ENCODE measurements at regions not wholly inside any gene's neighbourhood (a gene's known extent, or its start where the extent isn't known, plus 50 kb on each side); places are given as distances from the start of the nearest gene placed in this dataset.

GRCh38 chr4:179313823-179314222 is 1871.6 kb upstream of the AGA start:
- H3K4me2 ChIP-seq (ENCODE audit: low read length, poor library complexity, severe bottlenecking), result no peak overlapping the region
- no peak overlapping the region for H3K9ac ChIP-seq (ENCODE audit: low read length)
- H3K23ac ChIP-seq (ENCODE audit: low read length in 2 of 2), result no peak overlapping the region
- H4K8ac ChIP-seq (ENCODE audit: low read length), result no peak overlapping the region
- no peak overlapping the region for H2BK12ac ChIP-seq (ENCODE audit: low read length in 2 of 2)
- no peaks in the 10 kb centered on the region for H3K79me1 ChIP-seq (replicated peaks; ENCODE audit: low read length, poor library complexity, severe bottlenecking)
- no peaks in the 10 kb centered on the region for H3K4me1 ChIP-seq (ENCODE audit: control insufficient read depth, insufficient read depth, low read depth, low read length)
- H3K18ac ChIP-seq (ENCODE audit: low read depth in 1 of 2, low read length in 2 of 2), result no peak overlapping the region
- no peak overlapping the region for H4K91ac ChIP-seq (ENCODE audit: low read length)
- H3K27ac ChIP-seq (ENCODE audit: low read length, poor library complexity, severe bottlenecking), result no peak overlapping the region
- H3K4ac ChIP-seq (ENCODE audit: low read depth in 1 of 2, low read length in 2 of 2), result no peak overlapping the region
- no peak overlapping the region for H2BK15ac ChIP-seq (ENCODE audit: low read depth, poor library complexity, severe bottlenecking)
- WGBS, result no CpG with 5 or more reads among the region's 1 CpG
- no peak for DNase-seq
- no peak overlapping the region for H2BK5ac ChIP-seq (ENCODE audit: low read depth, low read length, poor library complexity, severe bottlenecking)
- no peak overlapping the region for H2AK5ac ChIP-seq (ENCODE audit: low read length, severe bottlenecking)
- no peaks in the 10 kb centered on the region for H3K27me3 ChIP-seq (ENCODE audit: control insufficient read depth in 1 of 2, insufficient read depth in 1 of 2, low read length in 2 of 2)
- H3K9me3 ChIP-seq (ENCODE audit: control insufficient read depth, low read length), result peaks cover 34% of the 10 kb centered on the region
- no peak overlapping the region for H2AFZ ChIP-seq (ENCODE audit: low read depth, low read length)
- H3K4me3 ChIP-seq (ENCODE audit: insufficient read depth in 1 of 2, low read depth in 1 of 2, low read length in 2 of 2), result no peak overlapping the region
- H3K36me3 ChIP-seq (ENCODE audit: control insufficient read depth in 1 of 2, insufficient read depth in 2 of 2, low read depth in 1 of 2, low read length in 2 of 2), result no peaks in the 10 kb centered on the region
- H2BK120ac ChIP-seq (ENCODE audit: low read depth, low read length), result no peak overlapping the region
- H3K14ac ChIP-seq (ENCODE audit: low read length in 2 of 2), result no peak overlapping the region

GRCh38 chr4:179325181-179325580 is 1882.9 kb upstream of the AGA start:
- Histone ChIP-seq H2AFZ (ENCODE audit: low read depth, low read length) (no peak overlapping the region), H3K14ac (ENCODE audit: low read length in 2 of 2) (no peak overlapping the region), H3K9ac (ENCODE audit: low read length) (no peak overlapping the region), H3K4me1 (ENCODE audit: control insufficient read depth, insufficient read depth, low read depth, low read length) (no peaks in the 10 kb centered on the region), H3K27me3 (ENCODE audit: control insufficient read depth in 1 of 2, insufficient read depth in 1 of 2, low read length in 2 of 2) (no peaks in the 10 kb centered on the region), H3K23ac (ENCODE audit: low read length in 2 of 2) (no peak overlapping the region), H3K4me3 (ENCODE audit: insufficient read depth in 1 of 2, low read depth in 1 of 2, low read length in 2 of 2) (no peak overlapping the region), H3K4ac (ENCODE audit: low read depth in 1 of 2, low read length in 2 of 2) (no peak overlapping the region), H2BK12ac (ENCODE audit: low read length in 2 of 2) (no peak overlapping the region), H3K79me1 (replicated peaks; ENCODE audit: low read length, poor library complexity, severe bottlenecking) (no peaks in the 10 kb centered on the region), H2BK5ac (ENCODE audit: low read depth, low read length, poor library complexity, severe bottlenecking) (no peak overlapping the region), H3K4me2 (ENCODE audit: low read length, poor library complexity, severe bottlenecking) (no peak overlapping the region), H3K9me3 (ENCODE audit: control insufficient read depth, low read length) (peaks cover 27% of the 10 kb centered on the region), H2BK15ac (ENCODE audit: low read depth, poor library complexity, severe bottlenecking) (no peak overlapping the region), H3K18ac (ENCODE audit: low read depth in 1 of 2, low read length in 2 of 2) (no peak overlapping the region), H3K36me3 (ENCODE audit: control insufficient read depth in 1 of 2, insufficient read depth in 2 of 2, low read depth in 1 of 2, low read length in 2 of 2) (no peaks in the 10 kb centered on the region), H2BK120ac (ENCODE audit: low read depth, low read length) (no peak overlapping the region), H4K91ac (ENCODE audit: low read length) (no peak overlapping the region), H3K27ac (ENCODE audit: low read length, poor library complexity, severe bottlenecking) (no peak overlapping the region), H2AK5ac (ENCODE audit: low read length, severe bottlenecking) (no peak overlapping the region), H4K8ac (ENCODE audit: low read length) (no peak overlapping the region)
- WGBS, result 94% methylated on average over 2 of the region's 2 CpGs
- no peak for DNase-seq

- Histone ChIP-seq H2BK120ac (ENCODE audit: low read depth, low read length) (no peak overlapping the region), H3K9me3 (ENCODE audit: control insufficient read depth, low read length) (peaks cover 19% of the 10 kb centered on the region), H2AFZ (ENCODE audit: low read depth, low read length) (no peak overlapping the region), H3K9ac (ENCODE audit: low read length) (no peak overlapping the region), H3K36me3 (ENCODE audit: control insufficient read depth in 1 of 2, insufficient read depth in 2 of 2, low read depth in 1 of 2, low read length in 2 of 2) (no peaks in the 10 kb centered on the region), H3K14ac (ENCODE audit: low read length in 2 of 2) (no peak overlapping the region), H3K4me1 (ENCODE audit: control insufficient read depth, insufficient read depth, low read depth, low read length) (no peaks in the 10 kb centered on the region), H3K4me2 (ENCODE audit: low read length, poor library complexity, severe bottlenecking) (no peak overlapping the region), H2AK5ac (ENCODE audit: low read length, severe bottlenecking) (no peak overlapping the region), H2BK15ac (ENCODE audit: low read depth, poor library complexity, severe bottlenecking) (no peak overlapping the region), H4K91ac (ENCODE audit: low read length) (no peak overlapping the region), H3K23ac (ENCODE audit: low read length in 2 of 2) (no peak overlapping the region), H3K4ac (ENCODE audit: low read depth in 1 of 2, low read length in 2 of 2) (no peak overlapping the region), H3K27ac (ENCODE audit: low read length, poor library complexity, severe bottlenecking) (no peak overlapping the region), H2BK5ac (ENCODE audit: low read depth, low read length, poor library complexity, severe bottlenecking) (no peak overlapping the region), H2BK12ac (ENCODE audit: low read length in 2 of 2) (no peak overlapping the region), H3K4me3 (ENCODE audit: insufficient read depth in 1 of 2, low read depth in 1 of 2, low read length in 2 of 2) (no peak overlapping the region), H3K79me1 (replicated peaks; ENCODE audit: low read length, poor library complexity, severe bottlenecking) (no peaks in the 10 kb centered on the region), H4K8ac (ENCODE audit: low read length) (no peak overlapping the region), H3K27me3 (ENCODE audit: control insufficient read depth in 1 of 2, insufficient read depth in 1 of 2, low read length in 2 of 2) (no peaks in the 10 kb centered on the region), H3K18ac (ENCODE audit: low read depth in 1 of 2, low read length in 2 of 2) (no peak overlapping the region)
- WGBS, result 90% methylated on average over 8 of the region's 8 CpGs
- no peak for DNase-seq
These were observed 1886.4 kb upstream of the AGA start for GRCh38 chr4:179328627-179329026.

- 79% methylated on average over 5 of the region's 6 CpGs for WGBS
- no peak overlapping the region for H3K14ac ChIP-seq (ENCODE audit: low read length in 2 of 2)
- H3K4me2 ChIP-seq (ENCODE audit: low read length, poor library complexity, severe bottlenecking), result no peak overlapping the region
These were observed 1889.1 kb upstream of the AGA start for GRCh38 chr4:179331362-179331761.

More at GRCh38 chr4:179331362-179331761, 1889.1 kb upstream of the AGA start:
- no peak overlapping the region for H4K91ac ChIP-seq (ENCODE audit: low read length)
- no peak overlapping the region for H2BK120ac ChIP-seq (ENCODE audit: low read depth, low read length)
- DNase-seq, result no peak
- H4K8ac ChIP-seq (ENCODE audit: low read length), result no peak overlapping the region
- H2AFZ ChIP-seq (ENCODE audit: low read depth, low read length), result no peak overlapping the region
- no peak overlapping the region for H2AK5ac ChIP-seq (ENCODE audit: low read length, severe bottlenecking)
- no peaks in the 10 kb centered on the region for H3K79me1 ChIP-seq (replicated peaks; ENCODE audit: low read length, poor library complexity, severe bottlenecking)
- H2BK12ac ChIP-seq (ENCODE audit: low read length in 2 of 2), result no peak overlapping the region
- H3K27ac ChIP-seq (ENCODE audit: low read length, poor library complexity, severe bottlenecking), result no peak overlapping the region
- H3K23ac ChIP-seq (ENCODE audit: low read length in 2 of 2), result no peak overlapping the region
- no peak overlapping the region for H2BK15ac ChIP-seq (ENCODE audit: low read depth, poor library complexity, severe bottlenecking)
- peaks cover 18% of the 10 kb centered on the region for H3K9me3 ChIP-seq (ENCODE audit: control insufficient read depth, low read length)
- no peak overlapping the region for H3K4ac ChIP-seq (ENCODE audit: low read depth in 1 of 2, low read length in 2 of 2)
- H3K18ac ChIP-seq (ENCODE audit: low read depth in 1 of 2, low read length in 2 of 2), result no peak overlapping the region
- no peaks in the 10 kb centered on the region for H3K27me3 ChIP-seq (ENCODE audit: control insufficient read depth in 1 of 2, insufficient read depth in 1 of 2, low read length in 2 of 2)
- no peak overlapping the region for H3K9ac ChIP-seq (ENCODE audit: low read length)
- H3K36me3 ChIP-seq (ENCODE audit: control insufficient read depth in 1 of 2, insufficient read depth in 2 of 2, low read depth in 1 of 2, low read length in 2 of 2), result no peaks in the 10 kb centered on the region
- H3K4me3 ChIP-seq (ENCODE audit: insufficient read depth in 1 of 2, low read depth in 1 of 2, low read length in 2 of 2), result no peak overlapping the region
- H3K4me1 ChIP-seq (ENCODE audit: control insufficient read depth, insufficient read depth, low read depth, low read length), result no peaks in the 10 kb centered on the region
- no peak overlapping the region for H2BK5ac ChIP-seq (ENCODE audit: low read depth, low read length, poor library complexity, severe bottlenecking)

Measured in mesenchymal stem cell (in vitro differentiated cells and primary cell).